Lower lobe of right lung (tissue), 2 donors: ENCODE measurements at regions not wholly inside any gene's neighbourhood (a gene's known extent, or its start where the extent isn't known, plus 50 kb on each side); places are given as distances from the start of the nearest gene placed in this dataset.

Experiments
- ATAC-seq, 2 donors: fragments of 200-7000 bp; cut with Tn5 transposase; one replicate each; pipeline ENCODE4 v1.9.1; 2020 to 2022; ENCODE audit warnings: mild to moderate bottlenecking in 2 of 2, moderate library complexity in 2 of 2
- DNase-seq: peaks from one replicate; pipeline ENCODE4 v3.0.0-alpha.2; 2020
- H3K27ac ChIP-seq: fragments of 200-600 bp; one replicate; pipeline ENCODE4 v1.8.0; 2022
- H3K27me3 ChIP-seq: fragments of 200-600 bp; one replicate; pipeline ENCODE4 v1.8.0; 2022; ENCODE audit warnings: low read depth
- H3K36me3 ChIP-seq: fragments of 200-600 bp; one replicate; pipeline ENCODE4 v1.8.0; 2022; ENCODE audit warnings: mild to moderate bottlenecking
- H3K4me1 ChIP-seq: fragments of 200-600 bp; one replicate; pipeline ENCODE4 v1.8.0; 2022
- H3K4me3 ChIP-seq: fragments of 200-600 bp; one replicate; pipeline ENCODE4 v1.8.0; 2022; ENCODE audit warnings: mild to moderate bottlenecking
- H3K9me3 ChIP-seq: fragments of 200-600 bp; one replicate; pipeline ENCODE4 v1.8.0; 2022
- intact Hi-C: fragments of 100-400 bp; cut with DNase I; formaldehyde crosslinking; loops from one replicate; pipeline ENCODE4 v1.11.0; 2022
- TF ChIP-seq, protein P1 (sequence below): fragments of 200-600 bp; IDR thresholded peaks from one replicate; pipeline ENCODE4 v1.8.0; 2022; ENCODE audit warnings: antibody characterized with exemption, mild to moderate bottlenecking
- donor health status: DM: no; HTN: yes; CAD: no; lungs with severe emphysema.

DNA sequence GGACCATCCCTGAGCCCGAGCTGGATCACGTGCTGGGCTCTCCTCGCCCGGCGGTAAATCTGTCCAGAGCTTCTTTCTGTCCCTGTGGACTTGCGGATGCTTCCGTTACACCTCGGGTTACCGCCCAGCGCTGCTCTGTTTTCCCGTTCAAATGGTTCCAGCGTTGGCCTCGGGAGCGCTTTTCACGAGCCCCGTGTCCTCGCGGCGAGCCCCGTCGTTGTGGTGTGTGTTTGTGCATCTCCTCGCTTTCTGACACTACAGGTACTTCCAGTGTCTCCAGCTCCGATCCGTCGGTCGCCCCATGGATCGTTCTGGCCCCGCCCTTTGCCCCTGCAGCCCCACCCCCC, 77.4 kb downstream of the RTP5 start:
- Histone ChIP-seq H3K4me1 (peaks cover 8% of the 10 kb centered on the region), H3K9me3 (no peaks in the 10 kb centered on the region), H3K27ac (no peak overlapping the region), H3K4me3 (no peak overlapping the region), H3K27me3 (no peaks in the 10 kb centered on the region), H3K36me3 (no peaks in the 10 kb centered on the region)
- intact Hi-C loops, result no loop called here
- ATAC-seq, result no peak
- no peak for DNase-seq
- TF ChIP-seq, protein P1, sequence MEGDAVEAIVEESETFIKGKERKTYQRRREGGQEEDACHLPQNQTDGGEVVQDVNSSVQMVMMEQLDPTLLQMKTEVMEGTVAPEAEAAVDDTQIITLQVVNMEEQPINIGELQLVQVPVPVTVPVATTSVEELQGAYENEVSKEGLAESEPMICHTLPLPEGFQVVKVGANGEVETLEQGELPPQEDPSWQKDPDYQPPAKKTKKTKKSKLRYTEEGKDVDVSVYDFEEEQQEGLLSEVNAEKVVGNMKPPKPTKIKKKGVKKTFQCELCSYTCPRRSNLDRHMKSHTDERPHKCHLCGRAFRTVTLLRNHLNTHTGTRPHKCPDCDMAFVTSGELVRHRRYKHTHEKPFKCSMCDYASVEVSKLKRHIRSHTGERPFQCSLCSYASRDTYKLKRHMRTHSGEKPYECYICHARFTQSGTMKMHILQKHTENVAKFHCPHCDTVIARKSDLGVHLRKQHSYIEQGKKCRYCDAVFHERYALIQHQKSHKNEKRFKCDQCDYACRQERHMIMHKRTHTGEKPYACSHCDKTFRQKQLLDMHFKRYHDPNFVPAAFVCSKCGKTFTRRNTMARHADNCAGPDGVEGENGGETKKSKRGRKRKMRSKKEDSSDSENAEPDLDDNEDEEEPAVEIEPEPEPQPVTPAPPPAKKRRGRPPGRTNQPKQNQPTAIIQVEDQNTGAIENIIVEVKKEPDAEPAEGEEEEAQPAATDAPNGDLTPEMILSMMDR, result no peak

DNA sequence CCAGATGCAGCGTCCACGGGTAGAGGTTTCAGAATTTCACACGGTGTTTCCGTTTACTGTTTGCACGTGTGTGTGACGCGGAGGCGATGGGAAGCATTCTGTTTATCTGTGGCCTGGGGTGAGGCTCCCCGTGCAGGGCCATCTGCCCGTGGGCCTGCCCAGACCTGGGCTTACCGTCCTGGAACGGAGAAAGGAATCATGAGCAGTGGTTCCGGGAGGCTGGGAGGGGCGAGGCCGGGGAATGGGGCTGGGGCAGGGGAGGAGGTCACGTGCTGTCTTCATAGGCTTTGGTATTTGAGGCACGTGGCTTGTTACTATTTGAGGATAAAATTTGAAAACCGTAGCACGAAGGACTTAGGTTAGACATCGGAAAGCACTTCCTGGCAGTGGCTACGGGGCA, 77.9 kb downstream of the RTP5 start:
- intact Hi-C loops, result no loop called here
- ATAC-seq, result no peak
- peaks cover 8% of the 10 kb centered on the region for H3K4me1 ChIP-seq
- no peaks in the 10 kb centered on the region for H3K27me3 ChIP-seq
- no peak for DNase-seq
- TF ChIP-seq, protein P1, result no peak
- no peaks in the 10 kb centered on the region for H3K9me3 ChIP-seq
- no peak overlapping the region for H3K4me3 ChIP-seq
- no peak overlapping the region for H3K27ac ChIP-seq
- no peaks in the 10 kb centered on the region for H3K36me3 ChIP-seq

DNA sequence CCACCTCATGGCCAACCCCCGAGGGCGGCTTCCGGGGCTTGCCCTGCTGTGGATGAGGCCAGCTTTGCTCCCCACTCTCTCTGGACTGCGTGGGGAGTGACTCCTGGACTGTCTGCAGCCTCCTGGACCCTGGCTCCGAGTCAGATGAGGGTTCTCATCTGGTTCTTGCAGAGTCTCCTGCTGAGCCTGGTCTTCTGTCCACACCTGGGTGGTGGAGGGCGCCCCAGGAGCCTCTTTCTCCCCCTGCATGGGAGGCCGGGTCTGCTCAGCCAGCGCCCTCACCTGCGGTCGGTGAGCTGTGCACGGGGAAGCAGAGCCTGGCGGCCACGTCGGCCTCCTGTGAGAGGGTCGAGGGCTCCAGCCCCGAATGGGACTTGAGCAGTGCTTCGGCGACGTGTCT, 78.3 kb downstream of the RTP5 start:
- TF ChIP-seq, protein P1, result no peak
- no peaks in the 10 kb centered on the region for H3K27me3 ChIP-seq
- no peak overlapping the region for H3K27ac ChIP-seq
- intact Hi-C loops, result no loop called here
- no peak for DNase-seq
- ATAC-seq, result no peak
- H3K9me3 ChIP-seq, result no peaks in the 10 kb centered on the region
- H3K4me3 ChIP-seq, result no peak overlapping the region
- H3K4me1 ChIP-seq, result peaks cover 8% of the 10 kb centered on the region
- no peaks in the 10 kb centered on the region for H3K36me3 ChIP-seq

DNA sequence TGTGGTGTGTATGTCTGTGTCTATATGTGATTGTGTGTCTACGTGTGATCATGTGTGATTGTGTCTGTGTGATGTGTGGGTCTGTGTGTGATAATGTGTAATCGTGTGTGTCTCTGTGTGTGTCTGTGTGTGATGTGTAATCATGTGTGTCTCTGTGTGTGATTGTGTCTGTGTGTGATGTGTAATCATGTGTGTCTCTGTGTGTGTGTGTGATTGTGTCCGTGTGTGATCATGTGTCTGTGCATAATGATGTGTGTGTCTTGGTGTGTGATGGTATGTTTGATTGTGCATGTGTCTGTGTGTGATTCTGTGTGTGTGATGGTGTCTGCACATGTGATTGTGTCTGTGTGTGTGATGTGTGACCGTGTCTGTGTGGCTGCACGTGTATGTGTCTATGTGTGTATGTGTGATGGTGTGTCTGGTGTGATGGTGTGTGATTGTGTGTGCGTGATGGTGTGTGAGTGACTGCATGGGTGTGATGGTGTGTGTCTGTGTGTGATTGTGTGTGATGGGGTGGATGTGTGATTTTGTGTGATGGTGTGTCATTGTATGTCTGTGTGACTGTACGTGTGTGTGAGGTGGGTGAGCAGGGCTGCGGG, 78.9 kb downstream of the RTP5 start:
- TF ChIP-seq, protein P1, result no peak
- Histone ChIP-seq H3K36me3 (no peaks in the 10 kb centered on the region), H3K27ac (no peak overlapping the region), H3K4me3 (no peak overlapping the region), H3K4me1 (peaks cover 8% of the 10 kb centered on the region), H3K27me3 (no peaks in the 10 kb centered on the region), H3K9me3 (no peaks in the 10 kb centered on the region)
- ATAC-seq, result no peak
- DNase-seq, result no peak
- intact Hi-C loops, result no loop called here

DNA sequence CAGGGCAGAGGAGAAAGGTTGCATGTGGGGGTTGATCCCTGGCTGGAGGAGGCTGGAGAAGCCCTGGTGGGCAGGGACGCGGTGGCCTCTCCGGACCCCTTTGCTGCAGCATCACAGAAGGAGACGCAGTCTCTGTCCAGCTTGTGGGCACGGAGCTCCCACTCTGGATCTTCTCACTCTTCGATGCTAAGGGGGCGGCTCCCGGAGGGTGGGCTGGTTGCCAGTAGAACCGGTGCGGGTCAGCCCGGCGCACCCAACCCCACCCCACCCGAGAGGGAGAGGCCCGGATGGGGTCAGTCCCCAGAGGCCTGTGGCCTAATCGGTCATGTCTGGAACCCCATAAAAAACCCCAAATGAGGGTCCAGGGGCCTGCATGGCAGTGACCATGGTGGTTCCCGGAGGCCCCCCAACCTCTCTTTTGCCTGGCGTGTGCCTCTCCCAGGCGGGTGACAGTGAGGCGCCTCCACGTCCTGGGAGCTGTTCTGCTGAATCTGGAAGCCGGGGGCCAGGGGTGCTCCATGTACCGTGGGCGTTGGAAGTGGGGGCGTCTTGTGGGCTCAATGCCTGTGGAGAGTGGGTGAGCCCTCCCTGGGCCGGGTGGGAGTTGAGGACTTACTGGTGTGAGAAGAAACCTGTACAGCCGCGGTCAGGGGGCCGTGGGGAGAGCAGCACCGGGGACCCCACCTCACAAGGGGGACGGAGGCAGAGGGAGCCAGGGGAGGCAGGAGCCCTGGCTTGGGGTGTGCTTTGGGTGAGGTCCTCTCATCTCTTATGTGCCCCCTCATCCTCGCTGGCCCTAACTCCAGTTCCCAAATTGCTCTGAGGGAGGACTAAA, 79.6 kb downstream of the RTP5 start:
- Histone ChIP-seq H3K27me3 (peaks cover 3% of the 10 kb centered on the region), H3K27ac (no peak overlapping the region), H3K4me3 (no peak overlapping the region), H3K36me3 (no peaks in the 10 kb centered on the region), H3K9me3 (no peaks in the 10 kb centered on the region), H3K4me1 (peaks cover 8% of the 10 kb centered on the region)
- DNase-seq, result no peak
- TF ChIP-seq, protein P1, result no peak
- intact Hi-C loops, result no loop called here
- no peak for ATAC-seq
